ENCODE measurements at regions not wholly inside any gene's neighbourhood (a gene's known extent, or its start where the extent isn't known, plus 50 kb on each side); places are given as distances from the start of the nearest gene placed in this dataset.

- CTCF ChIA-PET, result no interaction called here
- no peak for TF ChIP-seq RAD51 (IDR thresholded peaks at IDR 0.05)
- no peak for TF ChIP-seq KAT2A (conservative IDR thresholded peaks at IDR 0.05; ENCODE audit: control insufficient read depth, low read depth, low read length)
- no peak for TF ChIP-seq USF2 (IDR thresholded peaks at IDR 0.05; ENCODE audit: borderline replicate concordance, low read depth, low read length)
- TF ChIP-seq MTA3 (IDR thresholded peaks at IDR 0.05; ENCODE audit: borderline replicate concordance, low read length), result no peak
- TF ChIP-seq ATF7 (IDR thresholded peaks at IDR 0.05; ENCODE audit: low read depth), result no peak
- TF ChIP-seq ZBTB33 (IDR thresholded peaks at IDR 0.05), result no peak
- TF ChIP-seq HCFC1 (IDR thresholded peaks at IDR 0.05; ENCODE audit: low read length), result no peak
Observed at GRCh38 chr2:212873256-212873655, 278.2 kb downstream of the IKZF2 start.

More at GRCh38 chr2:212873256-212873655, 278.2 kb downstream of the IKZF2 start:
- H3K36me3 ChIP-seq (ENCODE audit: control insufficient read depth in 2 of 2, insufficient read depth in 2 of 2, low read length in 1 of 2), result no peaks in the 10 kb centered on the region
- H3K9me3 ChIP-seq (replicated peaks; ENCODE audit: control insufficient read depth, insufficient read depth, low read length), result no peaks in the 10 kb centered on the region; the same call in 1 of the 3 replicates
- H3K4me2 ChIP-seq (ENCODE audit: control insufficient read depth, insufficient read depth), result no peak overlapping the region
- in situ Hi-C loops (cut with MboI), result no loop called here
- H3K79me2 ChIP-seq (ENCODE audit: control insufficient read depth, insufficient read depth, low read length), result no peaks in the 10 kb centered on the region
- H3K27ac ChIP-seq (ENCODE audit: control insufficient read depth, insufficient read depth), result no peak overlapping the region
- no peak overlapping the region for H3K4me3 ChIP-seq
- H3K9ac ChIP-seq (ENCODE audit: control insufficient read depth, insufficient read depth, low read length), result no peak overlapping the region
- RAD21 ChIA-PET (ENCODE audit: unreplicated experiment), result no interaction called here
- H3K27me3 ChIP-seq (replicated peaks in 1 of 2; ENCODE audit: control insufficient read depth in 2 of 2, insufficient read depth in 2 of 2, low read length in 1 of 2), result no peaks in the 10 kb centered on the region
- ATAC-seq (no peak), DNase-seq (ENCODE audit: low read depth, low spot score) (no peak), FAIRE-seq (no peak)
- no peak overlapping the region for H2AFZ ChIP-seq (ENCODE audit: control insufficient read depth, low read depth, low read length)
- no peaks in the 10 kb centered on the region for H3K4me1 ChIP-seq (ENCODE audit: control insufficient read depth, insufficient read depth, low read length)
- no peaks in the 10 kb centered on the region for H4K20me1 ChIP-seq (ENCODE audit: control insufficient read depth, insufficient read depth)
- POLR2A ChIA-PET, result no interaction called here
- intact Hi-C loops (cut with micrococcal nuclease; ENCODE audit: unreplicated experiment), result no loop called here
- WGBS (ENCODE audit: insufficient coverage, insufficient replicate concordance, low lambda C conversion rate, missing lambda C conversion rate), result 50% methylated on average over 2 of the region's 2 CpGs
- no TSS peak for BruUV-seq (replicated peaks)
- SMC1A ChIA-PET (ENCODE audit: uncharacterized antibody, unreplicated experiment), result interaction anchor here (1.2 kb wide), 1 partner anchor 13 kb away, joined by 3 read pairs; no protein-coding TSS in a partner anchor

All from GM12878 (cell line).